Heart left ventricle (tissue), 16 donors: ENCODE measurements at regions not wholly inside any gene's neighbourhood (a gene's known extent, or its start where the extent isn't known, plus 50 kb on each side); places are given as distances from the start of the nearest gene placed in this dataset.
"Not testable (repeated sequence)": the region's sequence is repeated elsewhere in the genome, so short reads cannot be mapped to it uniquely, and the experiment has no call there.

ENCODE experiments used
- ATAC-seq, 4 donors: fragments of 200-7000 bp; cut with Tn5 transposase; one replicate each; pipeline ENCODE4 v1.9.1; 2020 to 2022; ENCODE audit warnings: moderate library complexity in 4 of 4, mild to moderate bottlenecking in 3 of 4, moderate number of reproducible peaks in 1 of 4
- DNase-seq, 5 donors: peaks; one replicate each; pipeline ENCODE4 v3.0.0-alpha.2; 2020
- H3K27ac ChIP-seq, 12 donors: fragments of 200-600 bp; sonication (generic) in 4 of 12; one replicate each; pipeline versions ENCODE4 v1.5.0 to v1.8.0; 2016 to 2022; ENCODE audit warnings: mild to moderate bottlenecking in 2 of 12
- H3K27me3 ChIP-seq, 9 donors: fragments of 200-600 bp; sonication (generic) in 2 of 9; one replicate each; pipeline versions ENCODE4 v1.5.1 to v1.8.0; 2016 to 2022; ENCODE audit warnings: mild to moderate bottlenecking in 3 of 9
- H3K36me3 ChIP-seq, 9 donors: fragments of 200-600 bp; sonication (generic) in 2 of 9; one replicate each; pipeline versions ENCODE4 v1.5.0 to v1.8.0; 2018 to 2022; ENCODE audit warnings: mild to moderate bottlenecking in 2 of 9
- H3K4me1 ChIP-seq, 12 donors: fragments of 200-600 bp; sonication (generic) in 4 of 12; one replicate each; pipeline versions ENCODE4 v1.5.0 to v1.8.0; 2016 to 2022; ENCODE audit warnings: mild to moderate bottlenecking in 3 of 12
- H3K4me3 ChIP-seq, 12 donors: fragments of 200-600 bp; sonication (generic) in 4 of 12; one replicate each; pipeline versions ENCODE4 v1.5.0 to v1.8.0; 2017 to 2022; ENCODE audit warnings: mild to moderate bottlenecking in 9 of 12, moderate library complexity in 4 of 12
- H3K9me3 ChIP-seq, 12 donors: fragments of 200-600 bp; sonication (generic) in 4 of 12; one replicate each; pipeline versions ENCODE4 v1.5.0 to v1.8.0; 2016 to 2022; ENCODE audit warnings: mild to moderate bottlenecking in 1 of 12
- POLR2A ChIP-seq, 2 donors: fragments of 450-650 bp; IDR thresholded peaks; one replicate each; pipeline ENCODE4 v1.6.1; 2017; ENCODE audit warnings: antibody characterized with exemption in 2 of 2, mild to moderate bottlenecking in 2 of 2, moderate library complexity in 2 of 2
- WGBS, 4 donors: extraction: QIAGEN DNeasy Blood & Tissue Kit in 2 of 4; methylation state at CpG; one replicate each; pipeline versions ENCODE4 v1.1.5 to v1.1.7; 2013 to 2018; 5-methylcytosine and 5-hydroxymethylcytosine counted together
- intact Hi-C, 10 donors: fragments of 100-400 bp; cut with DNase I; formaldehyde crosslinking; loops; one replicate each; pipeline versions ENCODE4 v1.11.1 to v1.14.2; 2022
- TF ChIP-seq, protein P1 (sequence below), 12 donors: fragments of 200-600 bp; sonication (generic) in 4 of 12; IDR thresholded peaks; one replicate each; pipeline versions ENCODE4 v1.5.0 to v1.8.0; 2018 to 2022; ENCODE audit warnings: antibody characterized with exemption in 12 of 12, mild to moderate bottlenecking in 5 of 12
- donor health status: ischemic (EF 13 %, LVEDD 7.1; RV severe dilation, severe dysfunction).
- donor health status: healthy with polysubstance abuse.
- donor health status: DM: no; HTN: yes; CAD: no.
- donor health status: DM: no; HTN: no; CAD: no.
- donor health status: ischemic (EF 25% LVEDD 6.9; RV normal size, moderate dysfunction).
- donor health status: ischemic (EF 25% LVEDD 5.7; RV mildly dilated, moderate dysfunction).
- donor health status: healthy.
- donor health status: DM: yes; HTN: yes; CAD: no.
- donor health status: ischemic (EF 35%, LVEDD 5.7; RV mildly dilated, moderate dysfunction).
- donor health status: nonischemic (EF 11% LVEDD 7.7; RV severe dilation, severe dysfunction).
- donor health status: DM: yes; HTN: yes; CAD: no.
- donor health status: PGD.
- donor health status: ischemic (EF 29% LVEDD 5.4; RV normal size, mild dysfunction).
- donor health status: nonischemic (EF 23%, LVEDD 6.1; RV moderate dilation, normal function).

GRCh38 chr14:46540986-46541385, 110.6 kb downstream of the RPL10L start:
- WGBS, 4 donors: 74 to 79% (median 78%) methylated on average over 2 of the region's 2 CpGs
- H3K9me3 ChIP-seq: no peaks in the 10 kb centered on the region

DNA sequence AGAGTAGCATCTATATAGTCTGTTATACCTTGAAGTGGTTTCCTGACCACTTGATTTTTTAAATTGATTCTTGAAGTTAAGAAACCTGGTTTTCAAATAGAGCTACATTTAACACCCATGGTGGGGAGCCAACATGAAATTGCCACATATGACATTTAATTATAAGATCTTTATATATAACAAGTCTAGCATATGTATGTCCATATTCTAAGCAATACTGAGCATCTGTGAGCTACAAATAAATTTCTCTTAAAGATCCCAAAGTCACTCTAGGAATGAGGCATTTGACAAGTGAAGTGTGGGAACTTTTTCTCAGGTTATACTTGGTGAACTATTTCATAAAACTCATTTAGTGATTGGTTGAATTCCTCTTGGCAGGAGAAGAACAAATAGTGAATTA, 132.5 kb downstream of the RPL10L start:
- H3K27ac ChIP-seq: no peak overlapping the region
- ATAC-seq (no peak), DNase-seq (no peak)
- H3K36me3 ChIP-seq: no peaks in the 10 kb centered on the region
- no peak overlapping the region for H3K4me3 ChIP-seq
- TF ChIP-seq POLR2A (IDR thresholded peaks at IDR 0.05): no peak
- TF ChIP-seq, protein P1, sequence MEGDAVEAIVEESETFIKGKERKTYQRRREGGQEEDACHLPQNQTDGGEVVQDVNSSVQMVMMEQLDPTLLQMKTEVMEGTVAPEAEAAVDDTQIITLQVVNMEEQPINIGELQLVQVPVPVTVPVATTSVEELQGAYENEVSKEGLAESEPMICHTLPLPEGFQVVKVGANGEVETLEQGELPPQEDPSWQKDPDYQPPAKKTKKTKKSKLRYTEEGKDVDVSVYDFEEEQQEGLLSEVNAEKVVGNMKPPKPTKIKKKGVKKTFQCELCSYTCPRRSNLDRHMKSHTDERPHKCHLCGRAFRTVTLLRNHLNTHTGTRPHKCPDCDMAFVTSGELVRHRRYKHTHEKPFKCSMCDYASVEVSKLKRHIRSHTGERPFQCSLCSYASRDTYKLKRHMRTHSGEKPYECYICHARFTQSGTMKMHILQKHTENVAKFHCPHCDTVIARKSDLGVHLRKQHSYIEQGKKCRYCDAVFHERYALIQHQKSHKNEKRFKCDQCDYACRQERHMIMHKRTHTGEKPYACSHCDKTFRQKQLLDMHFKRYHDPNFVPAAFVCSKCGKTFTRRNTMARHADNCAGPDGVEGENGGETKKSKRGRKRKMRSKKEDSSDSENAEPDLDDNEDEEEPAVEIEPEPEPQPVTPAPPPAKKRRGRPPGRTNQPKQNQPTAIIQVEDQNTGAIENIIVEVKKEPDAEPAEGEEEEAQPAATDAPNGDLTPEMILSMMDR (IDR thresholded peaks at IDR 0.05): no peak
- H3K4me1 ChIP-seq: no peaks in the 10 kb centered on the region
- intact Hi-C loops: no loop called here
- no peaks in the 10 kb centered on the region for H3K27me3 ChIP-seq
- no peaks in the 10 kb centered on the region for H3K9me3 ChIP-seq

More at GRCh38 chr14:46540986-46541385, 110.6 kb downstream of the RPL10L start:
- Histone ChIP-seq H3K36me3 (no peaks in the 10 kb centered on the region), H3K4me3 (no peak overlapping the region), H3K27me3 (no peaks in the 10 kb centered on the region), H3K27ac (no peak overlapping the region), H3K4me1 (no peaks in the 10 kb centered on the region)
- ATAC-seq (no peak), DNase-seq (no peak)
- no peak for TF ChIP-seq POLR2A (IDR thresholded peaks at IDR 0.05)
- TF ChIP-seq, protein P1 (IDR thresholded peaks at IDR 0.05): no peak
- intact Hi-C loops: no loop called here

GRCh38 chr14:46508752-46509151, 142.8 kb downstream of the RPL10L start:
- intact Hi-C loops, H3K4me1 ChIP-seq, H3K9me3 ChIP-seq, H3K4me3 ChIP-seq, ATAC-seq, H3K36me3 ChIP-seq, H3K27ac ChIP-seq, DNase-seq, H3K27me3 ChIP-seq: not testable (repeated sequence)
- WGBS, 4 donors: 89 to 95% (median 90%) methylated on average over 11 to 13 of the region's 13 CpGs

DNA sequence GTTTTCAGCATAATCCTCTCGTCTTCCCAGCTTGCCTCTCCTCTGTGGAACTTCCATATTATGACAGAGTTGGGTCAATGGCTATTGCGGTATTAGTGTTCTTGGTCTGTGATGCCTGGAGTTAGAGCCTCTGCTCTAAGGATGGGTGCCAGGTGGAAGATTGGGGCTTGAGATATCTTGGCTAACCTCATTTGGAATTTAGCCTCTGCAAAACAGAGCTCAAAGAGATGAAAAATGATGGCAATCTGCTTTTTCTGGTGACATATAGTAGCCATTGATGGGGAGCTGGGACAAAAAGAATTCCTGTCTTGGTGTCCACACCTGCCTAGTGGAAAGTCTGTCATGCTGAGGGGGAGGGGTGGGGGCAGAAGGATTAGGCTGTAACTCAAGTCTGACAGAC, 152.1 kb downstream of the RPL10L start:
- Histone ChIP-seq H3K36me3 (no peaks in the 10 kb centered on the region), H3K4me3 (no peak overlapping the region), H3K27ac (no peak overlapping the region), H3K4me1 (no peaks in the 10 kb centered on the region), H3K9me3 (no peaks in the 10 kb centered on the region), H3K27me3 (no peaks in the 10 kb centered on the region)
- intact Hi-C loops: no loop called here
- 65 to 87% (median 78%) methylated on average over 2 of the region's 2 CpGs for WGBS, 4 donors
- DNase-seq (no peak), ATAC-seq (no peak)
- TF ChIP-seq, protein P1 (IDR thresholded peaks at IDR 0.05): no peak
- TF ChIP-seq POLR2A (IDR thresholded peaks at IDR 0.05): no peak

GRCh38 chr14:46496409-46496808, 155.2 kb downstream of the RPL10L start:
- Histone ChIP-seq H3K9me3 (peaks cover 0 to 5% (median 0%) of the 10 kb centered on the region in 12 donors), H3K4me3 (no peak overlapping the region), H3K4me1 (no peaks in the 10 kb centered on the region), H3K27me3 (no peaks in the 10 kb centered on the region), H3K36me3 (no peaks in the 10 kb centered on the region), H3K27ac (no peak overlapping the region)
- ATAC-seq (no peak), DNase-seq (no peak)
- 69 to 80% (median 72%) methylated on average over 1 of the region's 1 CpG for WGBS, 4 donors
- no peak for TF ChIP-seq POLR2A (IDR thresholded peaks at IDR 0.05)
- TF ChIP-seq, protein P1 (IDR thresholded peaks at IDR 0.05): no peak
- intact Hi-C loops: no loop called here
